ENCODE measurements at regions not wholly inside any gene's neighbourhood (a gene's known extent, or its start where the extent isn't known, plus 50 kb on each side); places are given as distances from the start of the nearest gene placed in this dataset.

- no peak for TF ChIP-seq ZNF384 (IDR thresholded peaks at IDR 0.05)
- no peak for TF ChIP-seq FOXM1 (IDR thresholded peaks at IDR 0.05; ENCODE audit: borderline replicate concordance)
- TF ChIP-seq L3MBTL2 (conservative IDR thresholded peaks at IDR 0.05) = no peak
- TF ChIP-seq SP1 (IDR thresholded peaks at IDR 0.05) = no peak
- no peak for TF ChIP-seq TARDBP (IDR thresholded peaks at IDR 0.05)
- no peak for TF ChIP-seq SUZ12 (IDR thresholded peaks at IDR 0.05)
- no peak for TF ChIP-seq HDGF (IDR thresholded peaks at IDR 0.05; ENCODE audit: borderline replicate concordance)
- no peak for TF ChIP-seq NFRKB (IDR thresholded peaks at IDR 0.05)
- TF ChIP-seq CTBP1 (IDR thresholded peaks at IDR 0.05; ENCODE audit: borderline replicate concordance) = no peak
- TF ChIP-seq FOXA1 (IDR thresholded peaks at IDR 0.05) = no peak
These were observed 74.3 kb downstream of the SHANK2 start for GRCh38 chr11:71178076-71178475.
